Renal pelvis (tissue), 1 donor: ENCODE measurements at regions not wholly inside any gene's neighbourhood (a gene's known extent, or its start where the extent isn't known, plus 50 kb on each side); places are given as distances from the start of the nearest gene placed in this dataset.
"Not testable (repeated sequence)": the region's sequence is repeated elsewhere in the genome, so short reads cannot be mapped to it uniquely, and the experiment has no call there.

Experiments used
- DNase-seq: peaks from one replicate; pipeline ENCODE4 v3.0.0-alpha.2; 2013

DNA sequence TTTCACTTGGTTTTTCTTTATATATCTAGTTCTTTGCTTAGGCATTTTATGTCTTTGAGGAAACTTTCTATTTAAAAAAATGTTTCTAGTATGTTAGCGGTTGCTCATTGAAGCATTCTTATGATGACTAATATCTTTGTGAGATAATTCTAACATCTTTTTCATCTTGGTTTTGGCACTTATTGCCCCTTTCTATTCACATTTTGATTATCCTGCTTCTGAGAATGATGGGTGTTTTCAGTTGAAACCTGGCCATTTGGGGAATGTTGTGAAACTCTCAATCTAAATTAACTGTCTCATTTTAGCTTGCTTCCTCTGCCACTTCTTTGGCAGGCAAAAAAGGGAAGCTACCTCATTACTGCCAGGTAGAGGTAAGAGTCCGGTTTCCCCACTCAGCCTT, 683.1 kb downstream of the DOK5 start:
- no peak for DNase-seq

DNA sequence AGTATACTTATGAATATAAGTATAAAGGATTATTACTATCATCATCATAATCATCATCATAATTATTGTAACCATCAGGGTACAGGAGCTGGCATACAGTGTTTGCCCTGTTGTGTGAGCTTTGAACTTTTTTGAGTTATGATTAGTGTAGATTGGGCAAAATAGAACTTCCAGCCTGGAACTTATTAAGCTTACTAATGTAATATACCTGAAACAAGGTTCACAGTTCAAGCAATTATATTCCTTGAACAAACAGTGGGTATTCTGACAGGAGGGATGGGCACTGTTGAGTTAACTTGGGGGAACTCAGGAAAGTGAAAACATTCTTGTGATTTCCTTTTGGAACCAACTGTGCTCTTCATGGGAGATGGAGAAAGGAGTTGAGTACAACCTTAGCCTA, 680.0 kb downstream of the DOK5 start:
- no peak for DNase-seq

DNA sequence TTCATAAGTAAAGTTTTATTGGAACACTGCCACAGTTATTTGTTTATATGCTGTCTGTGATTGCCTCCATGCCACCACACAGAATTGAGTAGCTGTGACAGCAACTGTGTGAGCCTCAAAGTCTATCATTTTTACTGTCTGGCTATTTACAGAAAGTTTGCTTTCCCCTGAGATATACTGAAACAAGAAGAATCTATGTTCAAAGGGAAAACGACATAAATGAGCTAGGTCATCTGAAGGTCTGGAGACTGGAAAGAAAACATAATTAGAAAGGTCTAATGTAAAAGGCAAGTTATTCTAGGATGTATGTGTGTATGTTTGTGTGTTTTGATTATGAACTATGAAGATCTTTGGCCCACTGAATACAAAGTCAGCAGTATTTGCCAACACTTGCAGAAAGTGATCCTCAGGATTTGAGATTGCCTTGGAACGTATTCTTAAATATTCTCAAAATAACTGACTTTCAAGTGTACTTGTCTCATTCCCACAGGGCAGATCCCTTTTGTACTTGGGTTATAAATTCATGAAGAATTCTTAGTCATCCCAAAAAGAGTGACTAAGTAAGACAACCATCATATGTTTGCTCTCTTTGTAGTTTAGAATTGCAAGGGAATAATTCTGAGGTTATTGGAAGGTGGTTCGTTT, 677.7 kb downstream of the DOK5 start:
- DNase-seq, result peak; percentile 33

- DNase-seq, result no peak
These were observed 675.8 kb downstream of the DOK5 start for GRCh38 chr20:55151171-55151570.

- no peak for DNase-seq
These were observed 668.2 kb downstream of the DOK5 start for GRCh38 chr20:55143601-55144000.

DNA sequence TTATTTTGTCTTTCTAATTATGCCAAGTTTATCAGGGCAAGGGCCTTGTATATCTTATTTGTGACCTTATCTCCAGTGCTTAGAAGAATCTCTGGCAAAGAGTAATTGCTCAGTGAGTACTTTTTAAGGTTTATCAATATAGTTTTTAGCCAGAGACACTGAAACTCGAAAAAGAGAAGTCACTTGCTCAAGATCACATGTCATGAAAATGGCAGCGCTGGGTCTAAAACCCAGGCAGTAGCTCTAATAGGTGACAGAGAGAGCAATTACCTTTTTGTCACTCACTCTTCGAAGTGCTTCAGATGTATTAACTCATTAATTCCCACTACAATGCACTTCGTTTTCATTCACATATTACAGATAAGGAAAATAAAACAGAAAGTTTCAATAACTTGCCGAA, 667.5 kb downstream of the DOK5 start:
- DNase-seq, result no peak

DNA sequence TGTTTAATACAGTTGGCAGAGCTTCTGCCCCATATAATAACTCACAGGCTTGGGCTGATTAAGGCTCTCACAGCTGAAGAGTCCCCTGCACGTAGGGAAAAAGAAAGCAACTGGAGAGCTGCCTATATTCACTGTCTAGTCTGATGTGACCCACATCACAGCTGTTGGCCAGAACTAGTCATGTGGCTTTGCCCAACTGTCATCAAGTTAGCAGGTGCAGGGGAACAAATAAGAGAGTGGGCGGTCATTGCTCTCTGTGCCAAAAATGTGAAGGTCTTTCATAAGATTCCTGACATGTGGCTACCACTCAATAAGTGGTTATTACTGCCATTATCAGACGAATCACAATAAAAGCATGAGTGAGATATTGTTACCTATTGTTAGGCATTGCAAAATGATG, 665.2 kb downstream of the DOK5 start:
- DNase-seq, result no peak

GRCh38 chr20:55139173-55139765, 663.9 kb downstream of the DOK5 start:
- DNase-seq, result no peak

DNA sequence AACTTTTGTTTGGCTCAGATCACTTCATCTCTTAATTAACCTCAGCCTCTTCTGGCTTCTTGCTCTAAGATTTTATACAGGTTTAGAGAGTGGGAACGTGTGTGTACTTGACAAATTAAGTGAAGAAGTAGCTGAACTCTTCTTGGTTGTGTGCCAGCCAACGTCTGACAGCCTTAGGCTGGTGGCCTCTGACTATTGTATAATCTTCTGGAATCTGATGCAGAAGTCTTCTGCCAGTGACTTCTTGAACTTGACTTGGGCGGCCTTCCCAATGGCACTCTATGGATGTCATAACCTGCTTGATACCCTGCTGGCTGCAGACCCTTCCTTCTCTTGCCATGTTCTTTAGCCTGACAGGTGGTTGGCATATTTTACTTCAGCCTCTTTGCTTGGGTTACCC, 660.5 kb downstream of the DOK5 start:
- DNase-seq, result no peak

DNA sequence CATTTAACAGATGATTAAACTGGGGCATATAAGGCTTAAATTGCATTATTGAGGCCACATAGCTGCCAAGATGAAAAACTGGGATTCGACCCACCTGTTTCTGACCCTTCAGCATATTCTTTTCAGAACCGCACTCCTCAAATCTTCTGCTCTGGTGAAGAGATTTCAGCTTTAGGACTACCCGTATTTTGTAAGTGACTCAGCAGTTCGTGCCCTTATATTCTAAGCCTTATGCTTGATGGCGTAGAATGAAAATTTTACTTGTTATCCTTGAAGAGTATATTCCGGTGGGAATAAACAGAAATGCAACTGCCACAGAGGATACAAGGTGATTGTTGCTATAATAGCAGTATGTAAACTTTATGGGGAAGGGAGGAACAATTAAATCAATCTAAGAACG, 657.1 kb downstream of the DOK5 start:
- DNase-seq, result no peak

GRCh38 chr20:55117577-55117976, 642.2 kb downstream of the DOK5 start:
- DNase-seq, result not testable (repeated sequence)

DNA sequence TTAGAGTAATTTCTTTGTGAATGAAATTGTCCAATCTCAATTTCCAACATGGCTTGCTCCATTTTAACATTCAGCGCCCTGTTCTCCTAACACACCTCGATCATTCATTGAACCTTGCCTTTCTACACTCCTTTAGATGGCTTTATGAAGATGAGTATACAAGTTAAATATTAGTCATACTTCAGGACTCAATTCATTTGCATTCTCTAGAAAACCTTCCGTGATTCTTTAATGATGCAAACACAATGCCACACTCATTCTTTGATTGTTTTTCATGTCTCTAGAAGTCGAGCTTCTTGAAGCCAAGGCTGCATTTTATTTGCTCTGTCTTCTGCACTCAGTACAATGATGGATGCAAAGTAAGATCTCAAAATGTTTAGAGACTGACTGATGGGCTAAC, 641.2 kb downstream of the DOK5 start:
- no peak for DNase-seq

DNA sequence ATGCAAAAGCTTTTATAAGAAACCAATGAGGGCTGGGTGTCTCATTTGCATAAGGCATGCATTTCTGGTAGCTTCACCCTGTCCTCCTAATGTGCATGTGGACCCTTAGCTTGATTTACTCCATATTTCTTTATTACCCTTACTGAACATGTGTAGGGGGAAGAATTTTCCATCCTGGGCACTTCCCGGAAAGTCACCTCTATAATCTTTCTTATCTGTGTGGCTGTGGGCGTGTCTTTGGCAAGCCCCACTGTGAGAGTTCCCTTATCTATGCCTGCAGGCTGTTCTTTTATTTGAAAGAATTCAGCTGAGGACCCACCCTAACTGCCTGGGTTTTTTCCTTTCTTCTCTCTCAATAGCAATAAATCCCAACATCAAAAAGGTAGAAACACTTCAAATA, 627.8 kb downstream of the DOK5 start:
- no peak for DNase-seq

DNA sequence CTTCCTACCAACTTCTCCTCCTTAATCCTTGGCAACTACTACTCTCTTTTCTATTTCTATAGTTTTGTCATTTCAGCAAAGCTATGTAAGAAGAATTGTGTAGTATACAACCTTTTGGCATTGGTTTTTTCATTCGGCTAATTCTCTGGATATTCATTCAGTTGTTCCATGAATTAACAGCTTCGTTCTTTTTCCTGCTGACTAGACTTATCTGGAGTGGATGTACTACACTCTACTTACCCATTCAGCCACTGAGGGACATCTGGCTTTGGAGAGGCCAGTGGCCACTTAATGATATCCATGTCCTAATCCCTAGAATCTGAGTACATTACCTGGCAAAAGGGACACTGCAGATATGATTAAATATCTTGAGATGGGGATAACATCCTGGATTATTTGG, 623.9 kb downstream of the DOK5 start:
- no peak for DNase-seq

DNA sequence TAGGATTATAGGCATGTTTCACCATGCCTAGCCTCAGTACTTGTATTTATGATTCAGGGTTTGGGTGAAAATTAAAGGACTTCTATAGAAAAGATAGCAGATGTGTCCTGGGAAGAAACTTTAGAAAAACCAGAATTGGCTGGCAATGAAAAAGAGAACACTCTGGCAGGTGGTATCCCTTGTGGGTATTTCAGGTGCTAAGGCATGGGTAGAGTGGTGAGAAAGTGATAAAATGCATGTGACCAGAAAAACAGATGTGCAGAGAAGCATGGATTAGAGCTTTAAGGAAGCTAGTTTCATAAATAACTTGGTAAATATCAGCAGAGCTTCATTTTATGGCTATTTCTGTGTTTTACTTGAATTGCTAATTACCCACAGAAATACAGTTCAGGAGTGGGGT, 622.2 kb downstream of the DOK5 start:
- no peak for DNase-seq

GRCh38 chr20:55095745-55096400, 620.5 kb downstream of the DOK5 start:
- no peak for DNase-seq

DNA sequence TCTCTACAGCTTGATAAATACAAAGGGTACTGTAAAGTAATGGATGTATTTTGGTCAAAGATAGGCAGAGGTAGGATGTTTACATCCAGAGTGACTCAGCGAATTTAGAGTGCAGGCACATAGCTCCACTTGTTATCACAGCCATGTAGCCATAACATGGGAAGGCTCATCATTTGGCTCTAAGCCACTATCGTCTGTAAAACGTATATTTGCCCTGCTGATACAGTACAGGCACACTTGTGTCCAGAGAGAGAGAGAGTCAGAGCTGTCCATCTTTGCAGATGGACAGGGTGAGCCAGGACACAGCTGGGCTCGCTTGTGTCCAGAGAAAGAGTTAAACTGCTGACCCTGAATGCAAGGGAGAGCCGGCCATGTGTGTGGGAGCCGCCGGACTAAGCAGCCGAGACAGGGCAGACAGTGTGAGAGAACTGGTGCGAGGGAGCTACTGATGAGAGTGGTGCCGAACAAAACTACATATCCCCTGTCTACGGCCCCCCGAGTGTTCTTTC, 619.0 kb downstream of the DOK5 start:
- DNase-seq, result no peak

- peak; percentile 61 for DNase-seq
These were observed 614.9 kb downstream of the DOK5 start for GRCh38 chr20:55090286-55090685.

DNA sequence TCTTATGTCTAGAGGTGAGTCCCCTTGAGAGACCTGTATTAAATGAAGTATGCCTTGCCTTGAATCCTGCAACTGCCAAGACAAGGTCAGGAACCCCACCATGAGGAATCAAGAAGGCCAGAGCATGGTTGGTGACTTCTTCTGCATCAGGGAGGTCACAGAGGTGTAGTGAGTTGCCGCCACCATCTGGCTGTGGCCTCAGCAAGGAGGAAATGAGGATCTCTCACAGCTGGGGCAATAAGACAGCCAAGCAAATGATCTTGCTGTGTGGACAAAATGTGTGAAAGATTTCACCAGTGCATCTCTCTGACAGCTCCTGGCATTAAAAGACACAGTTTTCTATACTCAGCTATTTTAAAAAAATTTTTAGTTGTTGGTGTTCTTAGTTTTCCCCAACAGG, 611.0 kb downstream of the DOK5 start:
- no peak for DNase-seq

DNA sequence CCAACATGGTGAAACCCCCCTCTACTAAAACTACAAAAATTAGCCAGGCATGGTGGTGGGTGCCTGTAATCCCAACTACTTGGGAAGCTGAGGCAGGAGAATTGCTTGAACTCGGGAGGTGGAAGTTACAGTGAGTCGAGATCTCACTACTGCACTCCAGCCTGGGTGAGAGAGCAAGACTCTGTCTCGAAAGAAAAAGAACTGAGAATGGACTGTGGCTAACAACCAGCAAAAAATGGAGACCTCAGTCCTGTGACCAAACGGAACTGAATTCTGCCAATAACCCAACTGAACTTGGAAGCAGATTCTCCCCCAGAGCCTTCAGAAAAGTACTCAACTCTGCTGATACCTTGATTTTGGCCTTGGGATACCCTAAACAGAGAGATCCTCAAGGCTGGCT, 604.5 kb downstream of the DOK5 start:
- no peak for DNase-seq

DNA sequence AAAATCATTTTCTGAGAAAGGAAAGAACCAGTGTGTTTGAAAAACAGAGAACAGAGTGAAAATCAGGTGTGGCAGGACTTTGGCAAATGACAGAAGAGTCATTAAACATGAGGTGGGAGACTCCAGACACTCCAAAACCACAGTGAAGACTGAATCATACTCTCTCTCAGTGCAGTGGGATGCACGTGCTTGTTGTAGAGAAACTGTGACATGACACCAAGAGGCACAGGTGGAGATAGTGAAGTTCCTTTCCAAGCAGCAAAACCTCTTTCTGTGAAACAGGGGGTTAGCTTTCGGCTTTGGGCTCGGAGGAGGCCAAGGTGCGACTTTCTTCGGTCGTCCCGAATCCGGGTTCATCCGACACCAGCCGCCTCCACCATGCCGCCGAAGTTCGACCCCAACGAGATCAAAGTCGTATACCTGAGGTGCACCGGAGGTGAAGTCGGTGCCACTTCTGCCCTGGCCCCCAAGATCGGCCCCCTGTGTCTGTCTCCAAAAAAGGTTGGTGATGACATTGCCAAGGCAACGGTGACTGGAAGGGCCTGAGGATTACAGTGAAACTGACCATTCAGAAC, 599.0 kb downstream of the DOK5 start:
- not testable (repeated sequence) for DNase-seq

- DNase-seq, result no peak
These were observed 594.6 kb downstream of the DOK5 start for GRCh38 chr20:55070001-55070400.

- no peak for DNase-seq
These were observed 591.9 kb downstream of the DOK5 start for GRCh38 chr20:55067158-55067825.
